HEK293T (cell line): ENCODE measurements at regions not wholly inside any gene's neighbourhood (a gene's known extent, or its start where the extent isn't known, plus 50 kb on each side); places are given as distances from the start of the nearest gene placed in this dataset.

Experiments used
- CTCF ChIA-PET: fragments of 350-600 bp; formaldehyde crosslinking; extraction: SDS; loops from one replicate; lab custom pipeline; 2021; ENCODE audit warnings: antibody characterized with exemption, inconsistent platforms; lab: Yijun Ruan, JAX
- POLR2A ChIA-PET: fragments of 350-600 bp; formaldehyde crosslinking; extraction: SDS; loops from one replicate; lab custom pipeline; 2020; ENCODE audit warnings: antibody characterized with exemption, inconsistent platforms; lab: Yijun Ruan, JAX
- DNase-seq: peaks from one replicate; pipeline ENCODE4 v3.0.0; 2012; ENCODE audit warnings: mixed read lengths; ENCODE audit errors: extremely low spot score
- ARNT ChIP-seq: fragments of 450-650 bp; IDR thresholded peaks from 2 replicates; pipeline ENCODE4 v1.6.1; 2017; ENCODE audit warnings: mild to moderate bottlenecking
- BHLHE40 ChIP-seq: fragments of 450-650 bp; IDR thresholded peaks from 2 replicates; pipeline ENCODE4 v1.6.1; 2016; ENCODE audit warnings: mild to moderate bottlenecking, moderate library complexity, borderline replicate concordance
- CTBP1 ChIP-seq: fragments of 450-650 bp; IDR thresholded peaks from 2 replicates; pipeline ENCODE4 v1.6.1; 2016; ENCODE audit warnings: borderline replicate concordance
- ELF4 ChIP-seq: fragments of 450-650 bp; IDR thresholded peaks from 2 replicates; pipeline ENCODE4 v1.6.1; 2017; ENCODE audit warnings: antibody characterized with exemption
- FOXA1 ChIP-seq: fragments of 450-650 bp; IDR thresholded peaks from 2 replicates; pipeline ENCODE4 v1.6.1; 2016; ENCODE audit warnings: mild to moderate bottlenecking
- FOXK2 ChIP-seq: fragments of 450-650 bp; IDR thresholded peaks from 2 replicates; pipeline ENCODE4 v1.6.1; 2016; ENCODE audit warnings: mild to moderate bottlenecking
- FOXM1 ChIP-seq: fragments of 450-650 bp; IDR thresholded peaks from 2 replicates; pipeline ENCODE4 v1.6.1; 2017; ENCODE audit warnings: mild to moderate bottlenecking, borderline replicate concordance
- HDGF ChIP-seq: fragments of 450-650 bp; IDR thresholded peaks from 2 replicates; pipeline ENCODE4 v1.6.1; 2017; ENCODE audit warnings: antibody characterized with exemption, borderline replicate concordance
- L3MBTL2 ChIP-seq: fragments of 450-650 bp; conservative IDR thresholded peaks from 2 replicates; pipeline ENCODE4 v1.6.1; 2016; ENCODE audit warnings: mild to moderate bottlenecking
- LEF1 ChIP-seq: fragments of 450-650 bp; IDR thresholded peaks from 2 replicates; pipeline ENCODE4 v1.6.1; 2017; ENCODE audit warnings: mild to moderate bottlenecking, borderline replicate concordance
- NFRKB ChIP-seq: fragments of 450-650 bp; IDR thresholded peaks from 2 replicates; pipeline ENCODE4 v1.6.1; 2016; ENCODE audit warnings: mild to moderate bottlenecking, moderate library complexity
- PKNOX1 ChIP-seq: fragments of 450-650 bp; IDR thresholded peaks from 2 replicates; pipeline ENCODE4 v1.6.1; 2016
- SP1 ChIP-seq: fragments of 450-650 bp; IDR thresholded peaks from 2 replicates; pipeline ENCODE4 v1.6.1; 2017
- SUZ12 ChIP-seq: fragments of 450-650 bp; IDR thresholded peaks from 2 replicates; pipeline ENCODE4 v1.6.1; 2016; ENCODE audit warnings: mild to moderate bottlenecking
- TARDBP ChIP-seq: fragments of 450-650 bp; IDR thresholded peaks from 2 replicates; pipeline ENCODE4 v1.6.1; 2016
- ZNF384 ChIP-seq: fragments of 450-650 bp; IDR thresholded peaks from 2 replicates; pipeline ENCODE4 v1.6.1; 2016

- POLR2A ChIA-PET: no interaction called here
- no peak for DNase-seq
- TF ChIP-seq ZNF384: no peak
- no peak for TF ChIP-seq SUZ12
- TF ChIP-seq CTBP1: no peak
- no peak for TF ChIP-seq PKNOX1
- no peak for TF ChIP-seq FOXK2
- TF ChIP-seq BHLHE40: no peak
- no peak for TF ChIP-seq TARDBP
- no peak for TF ChIP-seq ARNT
- no peak for TF ChIP-seq SP1
- no peak for TF ChIP-seq HDGF
- TF ChIP-seq NFRKB: no peak
- TF ChIP-seq FOXM1: no peak
- no peak for TF ChIP-seq ELF4
- no peak for TF ChIP-seq FOXA1
- TF ChIP-seq LEF1: no peak
- CTCF ChIA-PET: no interaction called here
Observed at GRCh38 chr16:26189536-26189935, 497.8 kb downstream of the HS3ST4 start.

- TF ChIP-seq ARNT (no peak), TARDBP (no peak), ELF4 (no peak), BHLHE40 (no peak), HDGF (no peak), FOXM1 (no peak), LEF1 (no peak), SUZ12 (no peak), ZNF384 (no peak), PKNOX1 (no peak), FOXK2 (no peak), SP1 (no peak), FOXA1 (no peak), CTBP1 (no peak), NFRKB (no peak), L3MBTL2 (no peak)
Observed at GRCh38 chr16:26194526-26194925, 502.8 kb downstream of the HS3ST4 start.

GRCh38 chr16:26195225-26195624 is 503.5 kb downstream of the HS3ST4 start:
- ChIA-PET CTCF (no interaction called here), POLR2A (no interaction called here)
- TF ChIP-seq SP1: no peak
- DNase-seq: no peak

More at GRCh38 chr16:26194526-26194925, 502.8 kb downstream of the HS3ST4 start:
- no peak for DNase-seq
- ChIA-PET POLR2A (no interaction called here), CTCF (no interaction called here)

- POLR2A ChIA-PET: no interaction called here
- no peak for DNase-seq
- CTCF ChIA-PET: no interaction called here
- TF ChIP-seq PKNOX1 (no peak), TARDBP (no peak), LEF1 (no peak)
Observed at GRCh38 chr16:26196310-26196709, 504.6 kb downstream of the HS3ST4 start.

GRCh38 chr16:26196802-26197201 is 505.0 kb downstream of the HS3ST4 start:
- CTCF ChIA-PET: no interaction called here
- no peak for DNase-seq
- TF ChIP-seq CTBP1 (no peak), FOXK2 (no peak), SP1 (no peak), SUZ12 (no peak)
- POLR2A ChIA-PET: no interaction called here

GRCh38 chr16:26197707-26198106 is 505.9 kb downstream of the HS3ST4 start:
- ChIA-PET POLR2A (no interaction called here), CTCF (no interaction called here)
- TF ChIP-seq SP1 (no peak), ARNT (no peak), FOXM1 (no peak), LEF1 (no peak), SUZ12 (no peak), HDGF (no peak), PKNOX1 (no peak), TARDBP (no peak), BHLHE40 (no peak), ZNF384 (no peak), ELF4 (no peak), CTBP1 (no peak)
- no peak for DNase-seq

- TF ChIP-seq ZNF384: no peak
- no peak for TF ChIP-seq ARNT
- TF ChIP-seq NFRKB: no peak
- TF ChIP-seq SUZ12: no peak
- no peak for TF ChIP-seq TARDBP
- no peak for TF ChIP-seq FOXK2
- no peak for TF ChIP-seq SP1
- no peak for TF ChIP-seq PKNOX1
- no peak for TF ChIP-seq CTBP1
- no peak for TF ChIP-seq FOXA1
- no peak for TF ChIP-seq HDGF
- TF ChIP-seq ELF4: no peak
- TF ChIP-seq L3MBTL2: no peak
- TF ChIP-seq LEF1: no peak
- TF ChIP-seq FOXM1: no peak
- no peak for TF ChIP-seq BHLHE40
- no peak for DNase-seq
- ChIA-PET POLR2A (no interaction called here), CTCF (no interaction called here)
Observed at GRCh38 chr16:26198221-26198620, 506.5 kb downstream of the HS3ST4 start.
